Mucosa of gallbladder (tissue), 1 donor: ENCODE measurements at regions not wholly inside any gene's neighbourhood (a gene's known extent, or its start where the extent isn't known, plus 50 kb on each side); places are given as distances from the start of the nearest gene placed in this dataset.
"Not testable (repeated sequence)": the region's sequence is repeated elsewhere in the genome, so short reads cannot be mapped to it uniquely, and the experiment has no call there.

Experiments
- DNase-seq: peaks from one replicate; pipeline ENCODE4 v3.0.0-alpha.2; 2020; ENCODE audit warnings: low spot score
- donor health status: DM: no; HTN: no; CAD: no.

- DNase-seq = no peak
Observed at GRCh38 chr13:58991826-58992477, 1171.8 kb downstream of the DIAPH3 start.

GRCh38 chr13:58992478-58993042 is 1171.2 kb downstream of the DIAPH3 start:
- no peak for DNase-seq

- DNase-seq = no peak
Observed at GRCh38 chr13:58994077-58994476, 1169.7 kb downstream of the DIAPH3 start.

- no peak for DNase-seq
Observed at GRCh38 chr13:58994777-58995176, 1169.0 kb downstream of the DIAPH3 start.

GRCh38 chr13:58998716-58999115 is 1165.0 kb downstream of the DIAPH3 start:
- DNase-seq = no peak

GRCh38 chr13:58999851-59000250 is 1163.9 kb downstream of the DIAPH3 start:
- no peak for DNase-seq

- no peak for DNase-seq
Observed at GRCh38 chr13:59000770-59001169, 1163.0 kb downstream of the DIAPH3 start.

- no peak for DNase-seq
Observed at GRCh38 chr13:59012731-59013130, 1151.0 kb downstream of the DIAPH3 start.

- DNase-seq = no peak
Observed at GRCh38 chr13:59016250-59016649, 1147.5 kb downstream of the DIAPH3 start.

GRCh38 chr13:59024434-59024833 is 1139.3 kb downstream of the DIAPH3 start:
- no peak for DNase-seq

- DNase-seq = no peak
Observed at GRCh38 chr13:59034198-59034597, 1129.5 kb downstream of the DIAPH3 start.

- DNase-seq = no peak
Observed at GRCh38 chr13:59038824-59039223, 1124.9 kb downstream of the DIAPH3 start.

- DNase-seq = no peak
Observed at GRCh38 chr13:59043016-59043415, 1120.7 kb downstream of the DIAPH3 start.

GRCh38 chr13:59047546-59047945 is 1116.2 kb downstream of the DIAPH3 start:
- no peak for DNase-seq

- DNase-seq = no peak
Observed at GRCh38 chr13:59061621-59062020, 1102.1 kb downstream of the DIAPH3 start.

- DNase-seq = no peak
Observed at GRCh38 chr13:59064042-59064441, 1099.7 kb downstream of the DIAPH3 start.

GRCh38 chr13:59076386-59076785 is 1087.3 kb downstream of the DIAPH3 start:
- not testable (repeated sequence) for DNase-seq

GRCh38 chr13:59086147-59086546 is 1077.6 kb downstream of the DIAPH3 start:
- no peak for DNase-seq

- DNase-seq = no peak
Observed at GRCh38 chr13:59088716-59089115, 1075.0 kb downstream of the DIAPH3 start.

GRCh38 chr13:59094181-59094580 is 1069.5 kb downstream of the DIAPH3 start:
- no peak for DNase-seq

- DNase-seq = no peak
Observed at GRCh38 chr13:59099182-59099974, 1064.3 kb downstream of the DIAPH3 start.

GRCh38 chr13:59103004-59103768 is 1060.5 kb downstream of the DIAPH3 start:
- DNase-seq = no peak
